ENCODE measurements at regions not wholly inside any gene's neighbourhood (a gene's known extent, or its start where the extent isn't known, plus 50 kb on each side); places are given as distances from the start of the nearest gene placed in this dataset.
"Not testable (repeated sequence)": the region's sequence is repeated elsewhere in the genome, so short reads cannot be mapped to it uniquely, and the experiment has no call there.

DNA sequence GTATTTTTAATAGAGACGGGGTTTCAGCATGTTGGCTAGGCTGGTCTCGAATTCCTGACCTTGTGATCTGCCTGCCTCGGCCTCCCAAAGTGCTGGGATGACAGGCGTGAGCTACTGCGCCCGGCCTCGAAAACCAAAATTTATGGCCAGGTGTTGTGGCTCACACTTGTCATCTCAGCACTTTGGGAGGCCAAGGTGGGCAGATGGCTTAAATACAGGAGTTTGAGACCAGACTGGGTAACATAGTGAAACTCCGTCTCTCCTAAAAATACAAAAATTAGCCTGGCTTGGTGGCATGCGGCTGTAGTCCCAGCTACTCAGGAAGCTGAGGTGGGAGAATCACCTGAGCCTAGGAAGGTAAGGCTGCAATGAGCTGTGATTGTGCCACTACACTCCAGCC is 80.1 kb downstream of the HAUS1 start:
- not testable (repeated sequence) for TF ChIP-seq EZH2phosphoT487 (IDR thresholded peaks at IDR 0.05; ENCODE audit: insufficient read depth, low read depth); EZH2 (IDR thresholded peaks at IDR 0.05; ENCODE audit: insufficient read depth, poor library complexity, severe bottlenecking)
